ENCODE measurements at regions not wholly inside any gene's neighbourhood (a gene's known extent, or its start where the extent isn't known, plus 50 kb on each side); places are given as distances from the start of the nearest gene placed in this dataset.
"Not testable (repeated sequence)": the region's sequence is repeated elsewhere in the genome, so short reads cannot be mapped to it uniquely, and the experiment has no call there.

- Histone ChIP-seq H3K9me3 (no peaks in the 10 kb centered on the region; the same call in 1 of the 2 replicates), H3K4me1 (peaks cover 14% of the 10 kb centered on the region), H3K4me3 (ENCODE audit: low read depth, low read length) (no peak overlapping the region), H3K36me3 (no peaks in the 10 kb centered on the region), H3K27me3 (no peaks in the 10 kb centered on the region)
- TF ChIP-seq CTCF (IDR thresholded peaks at IDR 0.05; ENCODE audit: low read depth, low read length) = no peak
- peak; percentile 52 for DNase-seq
Observed at GRCh38 chr4:97279391-97279790, 863.9 kb downstream of the STPG2 start.

GRCh38 chr4:97300561-97300960, 842.7 kb downstream of the STPG2 start:
- no peaks in the 10 kb centered on the region for H3K36me3 ChIP-seq
- no peak overlapping the region for H3K4me3 ChIP-seq (ENCODE audit: low read depth, low read length)
- H3K9me3 ChIP-seq = no peaks in the 10 kb centered on the region
- peak; percentile 11 for DNase-seq
- H3K4me1 ChIP-seq = no peaks in the 10 kb centered on the region
- peak; percentile 41 for TF ChIP-seq CTCF (IDR thresholded peaks at IDR 0.05; ENCODE audit: low read depth, low read length)
- no peaks in the 10 kb centered on the region for H3K27me3 ChIP-seq

GRCh38 chr4:97305351-97305750, 837.9 kb downstream of the STPG2 start:
- Histone ChIP-seq H3K9me3 (no peaks in the 10 kb centered on the region), H3K36me3 (no peaks in the 10 kb centered on the region), H3K4me1 (no peaks in the 10 kb centered on the region), H3K27me3 (no peaks in the 10 kb centered on the region), H3K4me3 (ENCODE audit: low read depth, low read length) (no peak overlapping the region)
- DNase-seq = no peak
- TF ChIP-seq CTCF (IDR thresholded peaks at IDR 0.05; ENCODE audit: low read depth, low read length) = no peak

- no peaks in the 10 kb centered on the region for H3K9me3 ChIP-seq
- no peaks in the 10 kb centered on the region for H3K27me3 ChIP-seq
- DNase-seq = no peak
- no peak overlapping the region for H3K4me3 ChIP-seq (ENCODE audit: low read depth, low read length)
- no peak for TF ChIP-seq CTCF (IDR thresholded peaks at IDR 0.05; ENCODE audit: low read depth, low read length)
- no peaks in the 10 kb centered on the region for H3K4me1 ChIP-seq
- no peaks in the 10 kb centered on the region for H3K36me3 ChIP-seq
Observed at GRCh38 chr4:97309121-97309520, 834.2 kb downstream of the STPG2 start.

GRCh38 chr4:97317201-97317600, 826.1 kb downstream of the STPG2 start:
- Histone ChIP-seq H3K36me3 (no peaks in the 10 kb centered on the region), H3K4me1 (peaks cover 3% of the 10 kb centered on the region), H3K9me3 (no peaks in the 10 kb centered on the region), H3K27me3 (no peaks in the 10 kb centered on the region), H3K4me3 (ENCODE audit: low read depth, low read length) (no peak overlapping the region)
- no peak for TF ChIP-seq CTCF (IDR thresholded peaks at IDR 0.05; ENCODE audit: low read depth, low read length)
- no peak for DNase-seq

- H3K9me3 ChIP-seq = no peaks in the 10 kb centered on the region
- TF ChIP-seq CTCF (IDR thresholded peaks at IDR 0.05; ENCODE audit: low read depth, low read length) = no peak
- H3K27me3 ChIP-seq = no peaks in the 10 kb centered on the region
- peaks cover 3% of the 10 kb centered on the region for H3K4me1 ChIP-seq
- H3K36me3 ChIP-seq = no peaks in the 10 kb centered on the region
- no peak for DNase-seq
- no peak overlapping the region for H3K4me3 ChIP-seq (ENCODE audit: low read depth, low read length)
Observed at GRCh38 chr4:97317671-97318070, 825.6 kb downstream of the STPG2 start.

- not testable (repeated sequence) for H3K36me3 ChIP-seq; DNase-seq; H3K4me1 ChIP-seq; H3K27me3 ChIP-seq; H3K4me3 ChIP-seq (ENCODE audit: low read depth, low read length); H3K9me3 ChIP-seq
Observed at GRCh38 chr4:97325751-97326150, 817.5 kb downstream of the STPG2 start.

Data from BE2C (cell line).